GM23338 (cell line): ENCODE measurements at regions not wholly inside any gene's neighbourhood (a gene's known extent, or its start where the extent isn't known, plus 50 kb on each side); places are given as distances from the start of the nearest gene placed in this dataset.

Source experiments
- ATAC-seq: fragments of 200-7000 bp; cut with Tn5 transposase; 3 replicates; pipeline ENCODE4 v1.9.1; 2020
- DNase-seq: peaks from one replicate; pipeline ENCODE4 v3.0.0-alpha.2; 2015; ENCODE audit warnings: low spot score
- H2AFZ ChIP-seq: fragments of 200-600 bp; sonication (generic); 2 replicates; pipeline ENCODE4 v1.8.0; 2016; ENCODE audit warnings: antibody characterized with exemption, mild to moderate bottlenecking, moderate library complexity
- H3F3A ChIP-seq: fragments of 200-600 bp; sonication (generic); replicated peaks from 2 replicates; pipeline ENCODE4 v1.8.0; 2017; ENCODE audit warnings: antibody characterized with exemption, mixed run types, low read depth
- H3K27ac ChIP-seq: fragments of 200-600 bp; sonication (generic); 2 replicates; pipeline ENCODE4 v1.6.1; 2016; ENCODE audit warnings: low read depth
- H3K27me3 ChIP-seq: fragments of 200-600 bp; sonication (generic); 2 replicates; pipeline ENCODE4 v1.8.0; 2016; ENCODE audit warnings: mild to moderate bottlenecking, mixed run types, moderate library complexity; ENCODE audit not compliant: insufficient read depth
- H3K36me3 ChIP-seq: fragments of 200-600 bp; sonication (generic); 2 replicates; pipeline ENCODE4 v1.8.0; 2016; ENCODE audit warnings: mild to moderate bottlenecking; ENCODE audit not compliant: insufficient read depth
- H3K4me1 ChIP-seq: fragments of 200-600 bp; sonication (generic); 2 replicates; pipeline ENCODE4 v1.8.0; 2016; ENCODE audit warnings: mild to moderate bottlenecking, moderate library complexity; ENCODE audit not compliant: insufficient read depth
- H3K4me2 ChIP-seq: fragments of 200-600 bp; sonication (generic); 2 replicates; pipeline ENCODE4 v1.7.1; 2017; ENCODE audit warnings: mixed run types
- H3K4me3 ChIP-seq: fragments of 200-600 bp; sonication (generic); 2 replicates; pipeline ENCODE4 v1.6.1; 2016; ENCODE audit warnings: mixed run types
- H3K79me2 ChIP-seq: fragments of 200-600 bp; sonication (generic); replicated peaks from 2 replicates; pipeline ENCODE4 v1.8.0; 2017; ENCODE audit warnings: mild to moderate bottlenecking; ENCODE audit not compliant: insufficient read depth
- H3K9me2 ChIP-seq: fragments of 200-600 bp; sonication (generic); 2 replicates; pipeline ENCODE4 v1.8.0; 2017; ENCODE audit not compliant: insufficient read depth
- H4K20me1 ChIP-seq: fragments of 200-600 bp; sonication (generic); replicated peaks from 2 replicates; pipeline ENCODE4 v1.8.0; 2017; ENCODE audit warnings: mild to moderate bottlenecking; ENCODE audit not compliant: insufficient read depth
- H3K27ac Mint-ChIP-seq: 2 replicates; pipeline ENCODE4 v1.8.0; 2020; ENCODE audit warnings: inconsistent platforms, mild to moderate bottlenecking, moderate library complexity, mixed read lengths
- H3K27me3 Mint-ChIP-seq: 3 replicates; pipeline ENCODE4 v1.8.0; 2022; ENCODE audit warnings: low read depth, mild to moderate bottlenecking, moderate library complexity, mixed read lengths, inconsistent platforms; ENCODE audit not compliant: insufficient read depth, poor library complexity
- H3K36me3 Mint-ChIP-seq: 3 replicates; pipeline ENCODE4 v1.8.0; 2021; ENCODE audit warnings: low read depth, mild to moderate bottlenecking, inconsistent platforms, moderate library complexity, mixed read lengths
- H3K4me1 Mint-ChIP-seq: 3 replicates; pipeline ENCODE4 v1.8.0; 2020; ENCODE audit warnings: mild to moderate bottlenecking, inconsistent platforms, mixed read lengths
- H3K4me3 Mint-ChIP-seq: 3 replicates; pipeline ENCODE4 v1.8.0; 2021; ENCODE audit warnings: moderate library complexity, mild to moderate bottlenecking, inconsistent platforms, mixed read lengths
- H3K9me3 Mint-ChIP-seq: 3 replicates; pipeline ENCODE4 v1.8.0; 2020; ENCODE audit warnings: moderate library complexity, mild to moderate bottlenecking, inconsistent platforms, mixed read lengths
- CREB1 ChIP-seq: fragments of 250-450 bp; sonication (Bioruptor Pico); IDR thresholded peaks from 2 replicates; pipeline ENCODE4 v1.5.0; 2020; ENCODE audit warnings: low read depth, mild to moderate bottlenecking, moderate library complexity
- EZH2 ChIP-seq: fragments of 200-600 bp; sonication (generic); IDR thresholded peaks from one replicate; pipeline ENCODE4 v1.8.0; 2017; ENCODE audit warnings: antibody characterized with exemption, mild to moderate bottlenecking, low read depth; ENCODE audit not compliant: unreplicated experiment
- EZH2phosphoT487 ChIP-seq: fragments of 200-600 bp; sonication (generic); IDR thresholded peaks from one replicate; pipeline ENCODE4 v1.8.1; 2018; ENCODE audit warnings: antibody characterized with exemption; ENCODE audit not compliant: unreplicated experiment
- JUNB ChIP-seq: IDR thresholded peaks from one replicate; pipeline ENCODE4 v1.6.1; 2016; ENCODE audit warnings: antibody characterized with exemption; ENCODE audit not compliant: unreplicated experiment
- NANOG ChIP-seq: IDR thresholded peaks from 2 replicates; pipeline ENCODE4 v1.6.1; 2016; ENCODE audit warnings: antibody characterized with exemption, borderline replicate concordance
- POLR2AphosphoS5 ChIP-seq: IDR thresholded peaks from 2 replicates; pipeline ENCODE4 v1.6.1; 2016; ENCODE audit warnings: antibody characterized with exemption, low read depth
- STAT1 ChIP-seq: IDR thresholded peaks from one replicate; pipeline ENCODE4 v1.6.1; 2016; ENCODE audit warnings: antibody characterized with exemption; ENCODE audit not compliant: unreplicated experiment
- ZNF114 ChIP-seq: fragments of 250-450 bp; sonication (Bioruptor Pico); IDR thresholded peaks from 2 replicates; pipeline ENCODE4 v1.5.0; 2020; ENCODE audit warnings: mild to moderate bottlenecking, moderate library complexity
- ZNF331 ChIP-seq: fragments of 250-450 bp; sonication (Bioruptor Pico); IDR thresholded peaks from 2 replicates; pipeline ENCODE4 v1.5.0; 2020; ENCODE audit warnings: low read depth, mild to moderate bottlenecking, moderate library complexity
- TF ChIP-seq, protein P1 (sequence below): IDR thresholded peaks from one replicate; pipeline ENCODE4 v1.6.1; 2018; ENCODE audit warnings: antibody characterized with exemption; ENCODE audit not compliant: unreplicated experiment
- TF ChIP-seq, protein P2 (sequence below): fragments of 250-450 bp; sonication (Bioruptor Pico); IDR thresholded peaks from 2 replicates; pipeline ENCODE4 v1.5.0; 2020; ENCODE audit warnings: mild to moderate bottlenecking, moderate library complexity
- TF ChIP-seq, protein P3 (sequence below): IDR thresholded peaks from 2 replicates; pipeline ENCODE4 v1.6.1; 2016; ENCODE audit warnings: antibody characterized with exemption
- TF ChIP-seq, protein P4 (sequence below), 2 experiments: fragments of 200-600 bp in 1 of 2; sonication (generic) in 1 of 2; conservative IDR thresholded peaks; 2 replicates each; pipeline versions ENCODE4 v1.5.1 to v1.6.1; 2016 to 2017; ENCODE audit warnings: antibody characterized with exemption in 2 of 2, low read depth in 2 of 2, mild to moderate bottlenecking in 2 of 2, moderate library complexity in 1 of 2

DNA sequence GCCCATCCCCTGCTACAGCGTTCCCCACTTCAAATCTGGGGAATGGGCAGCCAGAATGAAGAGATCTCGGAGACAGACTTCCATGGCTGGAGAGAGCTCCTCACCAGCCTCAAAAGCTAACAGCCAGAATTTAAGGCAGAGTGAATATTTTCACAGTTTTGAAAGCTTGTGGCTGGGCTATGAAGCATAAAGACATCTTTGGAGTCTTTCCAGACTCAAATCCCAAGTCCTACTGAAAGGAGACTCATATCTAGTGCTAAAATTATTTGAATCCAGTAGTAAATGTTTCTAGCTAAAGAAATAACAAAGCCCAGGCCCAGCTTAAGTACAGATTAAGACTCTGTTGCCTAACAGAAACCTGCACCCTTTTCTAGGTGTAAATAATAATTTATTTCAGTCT is 628.4 kb upstream of the ALCAM start (continued):
- TF ChIP-seq, protein P1, sequence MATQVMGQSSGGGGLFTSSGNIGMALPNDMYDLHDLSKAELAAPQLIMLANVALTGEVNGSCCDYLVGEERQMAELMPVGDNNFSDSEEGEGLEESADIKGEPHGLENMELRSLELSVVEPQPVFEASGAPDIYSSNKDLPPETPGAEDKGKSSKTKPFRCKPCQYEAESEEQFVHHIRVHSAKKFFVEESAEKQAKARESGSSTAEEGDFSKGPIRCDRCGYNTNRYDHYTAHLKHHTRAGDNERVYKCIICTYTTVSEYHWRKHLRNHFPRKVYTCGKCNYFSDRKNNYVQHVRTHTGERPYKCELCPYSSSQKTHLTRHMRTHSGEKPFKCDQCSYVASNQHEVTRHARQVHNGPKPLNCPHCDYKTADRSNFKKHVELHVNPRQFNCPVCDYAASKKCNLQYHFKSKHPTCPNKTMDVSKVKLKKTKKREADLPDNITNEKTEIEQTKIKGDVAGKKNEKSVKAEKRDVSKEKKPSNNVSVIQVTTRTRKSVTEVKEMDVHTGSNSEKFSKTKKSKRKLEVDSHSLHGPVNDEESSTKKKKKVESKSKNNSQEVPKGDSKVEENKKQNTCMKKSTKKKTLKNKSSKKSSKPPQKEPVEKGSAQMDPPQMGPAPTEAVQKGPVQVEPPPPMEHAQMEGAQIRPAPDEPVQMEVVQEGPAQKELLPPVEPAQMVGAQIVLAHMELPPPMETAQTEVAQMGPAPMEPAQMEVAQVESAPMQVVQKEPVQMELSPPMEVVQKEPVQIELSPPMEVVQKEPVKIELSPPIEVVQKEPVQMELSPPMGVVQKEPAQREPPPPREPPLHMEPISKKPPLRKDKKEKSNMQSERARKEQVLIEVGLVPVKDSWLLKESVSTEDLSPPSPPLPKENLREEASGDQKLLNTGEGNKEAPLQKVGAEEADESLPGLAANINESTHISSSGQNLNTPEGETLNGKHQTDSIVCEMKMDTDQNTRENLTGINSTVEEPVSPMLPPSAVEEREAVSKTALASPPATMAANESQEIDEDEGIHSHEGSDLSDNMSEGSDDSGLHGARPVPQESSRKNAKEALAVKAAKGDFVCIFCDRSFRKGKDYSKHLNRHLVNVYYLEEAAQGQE: no peak
- TF ChIP-seq JUNB: no peak
- TF ChIP-seq STAT1: no peak
- no peak for TF ChIP-seq EZH2
- TF ChIP-seq POLR2AphosphoS5: no peak

DNA sequence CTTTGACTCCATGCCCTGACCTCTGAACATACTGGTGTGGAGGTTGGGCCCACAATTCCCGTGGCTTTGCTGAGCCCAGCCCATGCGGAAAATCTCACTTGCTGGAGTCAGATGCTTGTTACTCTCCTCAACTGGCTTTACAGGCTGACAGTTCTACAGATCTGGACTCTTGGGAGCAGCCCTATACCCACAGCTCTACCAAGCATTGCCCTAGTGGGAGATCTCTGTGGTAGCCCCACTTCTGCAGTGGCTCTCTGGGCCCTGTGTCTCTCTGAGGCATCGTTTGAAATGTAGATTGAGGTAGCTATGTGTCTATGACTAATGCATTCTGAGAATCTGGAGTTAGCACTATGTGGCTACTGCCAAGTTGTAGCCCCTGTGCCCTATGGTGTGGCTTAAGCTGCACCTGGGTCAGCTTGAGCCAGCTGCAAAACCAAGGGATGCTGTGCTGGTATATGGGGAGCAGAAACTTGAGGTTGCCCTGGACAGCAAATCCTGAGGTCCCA is 625.8 kb upstream of the ALCAM start:
- Histone ChIP-seq H3K79me2 (no peaks in the 10 kb centered on the region), H3F3A (no peaks in the 10 kb centered on the region), H3K4me1 (no peaks in the 10 kb centered on the region), H3K4me2 (no peak overlapping the region), H3K27me3 (no peaks in the 10 kb centered on the region), H3K4me3 (no peak overlapping the region), H4K20me1 (no peaks in the 10 kb centered on the region), H3K36me3 (no peaks in the 10 kb centered on the region), H3K9me2 (peaks cover 3% of the 10 kb centered on the region; the same call in 1 of the 2 replicates), H3K27ac (no peak overlapping the region), H2AFZ (no peak overlapping the region)
- Mint-ChIP-seq H3K4me1 (no peaks in the 10 kb centered on the region), H3K27me3 (no peaks in the 10 kb centered on the region), H3K9me3 (no peaks in the 10 kb centered on the region; the same call in 2 of the 3 replicates), H3K27ac (no peak overlapping the region), H3K36me3 (no peaks in the 10 kb centered on the region), H3K4me3 (no peak overlapping the region)
- DNase-seq (no peak), ATAC-seq (no peak)
- TF ChIP-seq NANOG (no peak), EZH2 (no peak), ZNF114 (CRISPR knock-in tag) (no peak), JUNB (no peak), POLR2AphosphoS5 (no peak), EZH2phosphoT487 (no peak), CREB1 (CRISPR knock-in tag) (no peak), ZNF331 (CRISPR knock-in tag) (no peak), STAT1 (no peak)
- TF ChIP-seq, protein P2, sequence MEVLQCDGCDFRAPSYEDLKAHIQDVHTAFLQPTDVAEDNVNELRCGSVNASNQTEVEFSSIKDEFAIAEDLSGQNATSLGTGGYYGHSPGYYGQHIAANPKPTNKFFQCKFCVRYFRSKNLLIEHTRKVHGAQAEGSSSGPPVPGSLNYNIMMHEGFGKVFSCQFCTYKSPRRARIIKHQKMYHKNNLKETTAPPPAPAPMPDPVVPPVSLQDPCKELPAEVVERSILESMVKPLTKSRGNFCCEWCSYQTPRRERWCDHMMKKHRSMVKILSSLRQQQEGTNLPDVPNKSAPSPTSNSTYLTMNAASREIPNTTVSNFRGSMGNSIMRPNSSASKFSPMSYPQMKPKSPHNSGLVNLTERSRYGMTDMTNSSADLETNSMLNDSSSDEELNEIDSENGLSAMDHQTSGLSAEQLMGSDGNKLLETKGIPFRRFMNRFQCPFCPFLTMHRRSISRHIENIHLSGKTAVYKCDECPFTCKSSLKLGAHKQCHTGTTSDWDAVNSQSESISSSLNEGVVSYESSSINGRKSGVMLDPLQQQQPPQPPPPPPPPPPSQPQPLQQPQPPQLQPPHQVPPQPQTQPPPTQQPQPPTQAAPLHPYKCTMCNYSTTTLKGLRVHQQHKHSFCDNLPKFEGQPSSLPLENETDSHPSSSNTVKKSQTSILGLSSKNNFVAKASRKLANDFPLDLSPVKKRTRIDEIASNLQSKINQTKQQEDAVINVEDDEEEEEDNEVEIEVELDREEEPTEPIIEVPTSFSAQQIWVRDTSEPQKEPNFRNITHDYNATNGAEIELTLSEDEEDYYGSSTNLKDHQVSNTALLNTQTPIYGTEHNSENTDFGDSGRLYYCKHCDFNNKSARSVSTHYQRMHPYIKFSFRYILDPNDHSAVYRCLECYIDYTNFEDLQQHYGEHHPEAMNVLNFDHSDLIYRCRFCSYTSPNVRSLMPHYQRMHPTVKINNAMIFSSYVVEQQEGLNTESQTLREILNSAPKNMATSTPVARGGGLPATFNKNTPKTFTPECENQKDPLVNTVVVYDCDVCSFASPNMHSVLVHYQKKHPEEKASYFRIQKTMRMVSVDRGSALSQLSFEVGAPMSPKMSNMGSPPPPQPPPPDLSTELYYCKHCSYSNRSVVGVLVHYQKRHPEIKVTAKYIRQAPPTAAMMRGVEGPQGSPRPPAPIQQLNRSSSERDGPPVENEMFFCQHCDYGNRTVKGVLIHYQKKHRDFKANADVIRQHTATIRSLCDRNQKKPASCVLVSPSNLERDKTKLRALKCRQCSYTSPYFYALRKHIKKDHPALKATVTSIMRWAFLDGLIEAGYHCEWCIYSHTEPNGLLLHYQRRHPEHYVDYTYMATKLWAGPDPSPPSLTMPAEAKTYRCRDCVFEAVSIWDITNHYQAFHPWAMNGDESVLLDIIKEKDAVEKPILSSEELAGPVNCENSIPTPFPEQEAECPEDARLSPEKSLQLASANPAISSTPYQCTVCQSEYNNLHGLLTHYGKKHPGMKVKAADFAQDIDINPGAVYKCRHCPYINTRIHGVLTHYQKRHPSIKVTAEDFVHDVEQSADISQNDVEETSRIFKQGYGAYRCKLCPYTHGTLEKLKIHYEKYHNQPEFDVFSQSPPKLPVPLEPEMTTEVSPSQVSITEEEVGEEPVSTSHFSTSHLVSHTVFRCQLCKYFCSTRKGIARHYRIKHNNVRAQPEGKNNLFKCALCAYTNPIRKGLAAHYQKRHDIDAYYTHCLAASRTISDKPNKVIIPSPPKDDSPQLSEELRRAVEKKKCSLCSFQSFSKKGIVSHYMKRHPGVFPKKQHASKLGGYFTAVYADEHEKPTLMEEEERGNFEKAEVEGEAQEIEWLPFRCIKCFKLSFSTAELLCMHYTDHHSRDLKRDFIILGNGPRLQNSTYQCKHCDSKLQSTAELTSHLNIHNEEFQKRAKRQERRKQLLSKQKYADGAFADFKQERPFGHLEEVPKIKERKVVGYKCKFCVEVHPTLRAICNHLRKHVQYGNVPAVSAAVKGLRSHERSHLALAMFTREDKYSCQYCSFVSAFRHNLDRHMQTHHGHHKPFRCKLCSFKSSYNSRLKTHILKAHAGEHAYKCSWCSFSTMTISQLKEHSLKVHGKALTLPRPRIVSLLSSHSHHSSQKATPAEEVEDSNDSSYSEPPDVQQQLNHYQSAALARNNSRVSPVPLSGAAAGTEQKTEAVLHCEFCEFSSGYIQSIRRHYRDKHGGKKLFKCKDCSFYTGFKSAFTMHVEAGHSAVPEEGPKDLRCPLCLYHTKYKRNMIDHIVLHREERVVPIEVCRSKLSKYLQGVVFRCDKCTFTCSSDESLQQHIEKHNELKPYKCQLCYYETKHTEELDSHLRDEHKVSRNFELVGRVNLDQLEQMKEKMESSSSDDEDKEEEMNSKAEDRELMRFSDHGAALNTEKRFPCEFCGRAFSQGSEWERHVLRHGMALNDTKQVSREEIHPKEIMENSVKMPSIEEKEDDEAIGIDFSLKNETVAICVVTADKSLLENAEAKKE: no peak
- TF ChIP-seq, protein P3, sequence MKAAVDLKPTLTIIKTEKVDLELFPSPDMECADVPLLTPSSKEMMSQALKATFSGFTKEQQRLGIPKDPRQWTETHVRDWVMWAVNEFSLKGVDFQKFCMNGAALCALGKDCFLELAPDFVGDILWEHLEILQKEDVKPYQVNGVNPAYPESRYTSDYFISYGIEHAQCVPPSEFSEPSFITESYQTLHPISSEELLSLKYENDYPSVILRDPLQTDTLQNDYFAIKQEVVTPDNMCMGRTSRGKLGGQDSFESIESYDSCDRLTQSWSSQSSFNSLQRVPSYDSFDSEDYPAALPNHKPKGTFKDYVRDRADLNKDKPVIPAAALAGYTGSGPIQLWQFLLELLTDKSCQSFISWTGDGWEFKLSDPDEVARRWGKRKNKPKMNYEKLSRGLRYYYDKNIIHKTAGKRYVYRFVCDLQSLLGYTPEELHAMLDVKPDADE: no peak
- TF ChIP-seq, protein P4, sequence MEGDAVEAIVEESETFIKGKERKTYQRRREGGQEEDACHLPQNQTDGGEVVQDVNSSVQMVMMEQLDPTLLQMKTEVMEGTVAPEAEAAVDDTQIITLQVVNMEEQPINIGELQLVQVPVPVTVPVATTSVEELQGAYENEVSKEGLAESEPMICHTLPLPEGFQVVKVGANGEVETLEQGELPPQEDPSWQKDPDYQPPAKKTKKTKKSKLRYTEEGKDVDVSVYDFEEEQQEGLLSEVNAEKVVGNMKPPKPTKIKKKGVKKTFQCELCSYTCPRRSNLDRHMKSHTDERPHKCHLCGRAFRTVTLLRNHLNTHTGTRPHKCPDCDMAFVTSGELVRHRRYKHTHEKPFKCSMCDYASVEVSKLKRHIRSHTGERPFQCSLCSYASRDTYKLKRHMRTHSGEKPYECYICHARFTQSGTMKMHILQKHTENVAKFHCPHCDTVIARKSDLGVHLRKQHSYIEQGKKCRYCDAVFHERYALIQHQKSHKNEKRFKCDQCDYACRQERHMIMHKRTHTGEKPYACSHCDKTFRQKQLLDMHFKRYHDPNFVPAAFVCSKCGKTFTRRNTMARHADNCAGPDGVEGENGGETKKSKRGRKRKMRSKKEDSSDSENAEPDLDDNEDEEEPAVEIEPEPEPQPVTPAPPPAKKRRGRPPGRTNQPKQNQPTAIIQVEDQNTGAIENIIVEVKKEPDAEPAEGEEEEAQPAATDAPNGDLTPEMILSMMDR (conservative IDR thresholded peaks at IDR 0.05; ENCODE audit: low read depth in 2 of 2): no peak
